ENCODE measurements at regions not wholly inside any gene's neighbourhood (a gene's known extent, or its start where the extent isn't known, plus 50 kb on each side); places are given as distances from the start of the nearest gene placed in this dataset.

GRCh38 chr11:95605271-95605940, 184.2 kb downstream of the FAM76B start:
- no peak for ATAC-seq
- no peaks in the 10 kb centered on the region for H3K36me3 Mint-ChIP-seq
- H3K9me3 Mint-ChIP-seq (ENCODE audit: low read depth), result no peaks in the 10 kb centered on the region
- no peak for DNase-seq
- no peak overlapping the region for H3K27ac Mint-ChIP-seq
- CTCF ChIA-PET, result interaction anchor here (1.0 to 1.1 kb wide), 2 partner anchors 14 to 100 kb away, joined by 3 to 4 read pairs; no protein-coding TSS in a partner anchor
- peaks cover 14% of the 10 kb centered on the region for H3K27me3 Mint-ChIP-seq
- H3K4me1 Mint-ChIP-seq, result peaks cover under 1% of the 10 kb centered on the region
- no peak overlapping the region for H3K4me3 Mint-ChIP-seq

DNA sequence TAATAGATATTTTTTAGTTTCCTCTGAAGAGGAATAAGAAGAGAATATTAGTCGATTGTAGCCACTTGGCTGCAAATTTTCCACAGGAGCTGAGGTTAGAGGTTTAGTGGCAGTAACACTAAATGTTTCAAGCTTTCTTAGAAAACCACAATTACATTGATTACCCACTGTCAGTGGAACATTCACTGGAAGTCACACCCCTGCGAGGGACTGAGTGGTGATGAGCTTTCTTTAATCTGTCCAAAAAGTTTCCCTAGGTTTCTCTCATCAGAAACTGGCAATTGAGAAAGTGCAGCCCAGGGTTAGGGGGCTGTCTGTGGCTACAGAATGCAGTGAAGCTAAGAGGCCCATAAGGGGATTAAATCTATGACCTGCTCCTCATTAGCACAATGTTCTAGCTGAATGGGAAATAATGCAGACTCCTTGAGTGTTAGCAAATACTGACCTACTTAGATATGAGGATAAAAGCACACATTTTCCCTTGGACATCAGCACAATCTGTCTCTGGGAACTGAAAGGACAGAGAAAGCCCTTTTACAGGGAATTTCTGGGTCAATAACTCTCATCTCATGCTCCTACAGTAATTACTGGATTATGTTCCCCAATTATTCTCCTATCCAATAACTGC, 189.5 kb downstream of the FAM76B start:
- H3K4me1 Mint-ChIP-seq, result peaks cover 1% of the 10 kb centered on the region
- no peak overlapping the region for H3K4me3 Mint-ChIP-seq
- peaks cover 10% of the 10 kb centered on the region for H3K27me3 Mint-ChIP-seq
- CTCF ChIA-PET, result no interaction called here
- no peaks in the 10 kb centered on the region for H3K36me3 Mint-ChIP-seq
- ATAC-seq, result no peak
- H3K9me3 Mint-ChIP-seq (ENCODE audit: low read depth), result no peaks in the 10 kb centered on the region
- no peak overlapping the region for H3K27ac Mint-ChIP-seq
- DNase-seq, result no peak

- Mint-ChIP-seq H3K4me1 (peaks cover 1% of the 10 kb centered on the region), H3K4me3 (no peak overlapping the region), H3K27ac (no peak overlapping the region), H3K27me3 (peaks cover 3% of the 10 kb centered on the region), H3K9me3 (ENCODE audit: low read depth) (no peaks in the 10 kb centered on the region), H3K36me3 (no peaks in the 10 kb centered on the region)
- CTCF ChIA-PET, result no interaction called here
- ATAC-seq, result no peak
- DNase-seq, result no peak
These were observed 193.6 kb downstream of the FAM76B start for GRCh38 chr11:95595973-95596489.

- ATAC-seq (no peak), DNase-seq (no peak)
- CTCF ChIA-PET, result no interaction called here
- Mint-ChIP-seq H3K27ac (no peak overlapping the region), H3K27me3 (peaks cover 3% of the 10 kb centered on the region), H3K4me1 (peaks cover 1% of the 10 kb centered on the region), H3K9me3 (ENCODE audit: low read depth) (no peaks in the 10 kb centered on the region), H3K36me3 (no peaks in the 10 kb centered on the region), H3K4me3 (no peak overlapping the region)
These were observed 194.0 kb downstream of the FAM76B start for GRCh38 chr11:95595541-95595940.

GRCh38 chr11:95593111-95593510, 196.5 kb downstream of the FAM76B start:
- Mint-ChIP-seq H3K36me3 (no peaks in the 10 kb centered on the region), H3K4me1 (peaks cover 6% of the 10 kb centered on the region), H3K27me3 (peaks cover 3% of the 10 kb centered on the region), H3K4me3 (no peak overlapping the region), H3K9me3 (ENCODE audit: low read depth) (no peaks in the 10 kb centered on the region), H3K27ac (no peak overlapping the region)
- ATAC-seq, result no peak
- DNase-seq, result no peak
- CTCF ChIA-PET, result no interaction called here

DNA sequence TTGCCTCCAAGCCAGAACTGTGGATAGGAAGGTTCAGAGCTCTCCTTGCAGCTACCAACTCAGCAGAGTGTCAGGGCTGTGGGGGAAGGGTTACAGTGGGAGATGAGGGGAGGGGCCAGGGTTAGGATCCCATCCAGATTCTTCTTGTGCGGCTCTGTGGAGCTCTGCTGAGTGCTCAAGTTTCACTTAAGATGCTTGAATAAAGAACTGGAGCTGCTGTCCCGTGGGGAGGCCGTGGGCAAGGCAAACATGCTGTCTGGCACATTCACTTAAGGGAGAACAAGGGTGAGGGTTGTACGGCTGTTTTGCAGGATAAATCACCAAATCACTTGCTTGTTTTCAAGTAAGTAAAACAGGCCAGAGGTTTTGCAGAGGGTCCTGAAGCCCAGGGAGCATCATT, 197.1 kb downstream of the FAM76B start:
- CTCF ChIA-PET, result interaction anchor here (1.1 kb wide), 1 partner anchor 107 kb away, joined by 3 read pairs; no protein-coding TSS in a partner anchor
- no peaks in the 10 kb centered on the region for H3K9me3 Mint-ChIP-seq (ENCODE audit: low read depth)
- no peaks in the 10 kb centered on the region for H3K27me3 Mint-ChIP-seq
- ATAC-seq, result no peak
- H3K36me3 Mint-ChIP-seq, result no peaks in the 10 kb centered on the region
- no peak overlapping the region for H3K27ac Mint-ChIP-seq
- H3K4me3 Mint-ChIP-seq, result no peak overlapping the region
- no peak for DNase-seq
- H3K4me1 Mint-ChIP-seq, result peaks cover 6% of the 10 kb centered on the region

GRCh38 chr11:95589893-95590612, 199.5 kb downstream of the FAM76B start:
- ATAC-seq (no peak), DNase-seq (no peak)
- H3K27me3 Mint-ChIP-seq, result no peaks in the 10 kb centered on the region
- no peak overlapping the region for H3K4me3 Mint-ChIP-seq
- H3K36me3 Mint-ChIP-seq, result no peaks in the 10 kb centered on the region
- CTCF ChIA-PET, result no interaction called here
- H3K4me1 Mint-ChIP-seq, result peaks cover 6% of the 10 kb centered on the region
- H3K9me3 Mint-ChIP-seq (ENCODE audit: low read depth), result no peaks in the 10 kb centered on the region
- no peak overlapping the region for H3K27ac Mint-ChIP-seq

- ATAC-seq (no peak), DNase-seq (no peak)
- H3K27ac Mint-ChIP-seq, result no peak overlapping the region
- H3K36me3 Mint-ChIP-seq, result no peaks in the 10 kb centered on the region
- no peaks in the 10 kb centered on the region for H3K27me3 Mint-ChIP-seq
- H3K9me3 Mint-ChIP-seq (ENCODE audit: low read depth), result no peaks in the 10 kb centered on the region
- CTCF ChIA-PET, result no interaction called here
- peaks cover 9% of the 10 kb centered on the region for H3K4me1 Mint-ChIP-seq
- no peak overlapping the region for H3K4me3 Mint-ChIP-seq
These were observed 200.8 kb downstream of the FAM76B start for GRCh38 chr11:95588821-95589220.

GRCh38 chr11:95586661-95587060, 202.9 kb downstream of the FAM76B start:
- CTCF ChIA-PET, result no interaction called here
- ATAC-seq (no peak), DNase-seq (no peak)
- peaks cover 4% of the 10 kb centered on the region for H3K9me3 Mint-ChIP-seq (ENCODE audit: low read depth)
- H3K27ac Mint-ChIP-seq, result no peak overlapping the region
- no peaks in the 10 kb centered on the region for H3K36me3 Mint-ChIP-seq
- H3K4me3 Mint-ChIP-seq, result no peak overlapping the region
- H3K4me1 Mint-ChIP-seq, result peaks cover 9% of the 10 kb centered on the region
- H3K27me3 Mint-ChIP-seq, result no peaks in the 10 kb centered on the region

- Mint-ChIP-seq H3K4me3 (no peak overlapping the region), H3K36me3 (no peaks in the 10 kb centered on the region), H3K4me1 (peaks cover 9% of the 10 kb centered on the region), H3K9me3 (ENCODE audit: low read depth) (peaks cover 4% of the 10 kb centered on the region), H3K27ac (no peak overlapping the region), H3K27me3 (no peaks in the 10 kb centered on the region)
- no peak for DNase-seq
- ATAC-seq, result no peak
- CTCF ChIA-PET, result no interaction called here
These were observed 203.4 kb downstream of the FAM76B start for GRCh38 chr11:95586155-95586554.

DNA sequence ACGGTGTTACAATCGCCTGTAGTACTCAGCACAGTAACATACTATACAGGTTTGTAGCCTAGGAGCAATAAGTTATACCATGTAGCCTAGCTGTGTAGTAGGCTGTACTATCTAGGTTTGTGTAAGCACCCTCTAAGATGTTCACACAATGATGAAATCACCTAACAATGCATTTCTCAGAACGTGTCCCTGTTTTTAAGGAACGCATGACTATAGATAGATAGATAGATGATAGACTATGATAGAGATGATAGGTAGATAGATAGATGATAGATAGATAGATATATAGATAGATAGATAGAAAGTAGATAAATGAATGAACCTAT, 203.9 kb downstream of the FAM76B start:
- CTCF ChIA-PET, result no interaction called here
- H3K4me1 Mint-ChIP-seq, result peaks cover 9% of the 10 kb centered on the region
- H3K27me3 Mint-ChIP-seq, result no peaks in the 10 kb centered on the region
- no peak overlapping the region for H3K27ac Mint-ChIP-seq
- ATAC-seq (no peak), DNase-seq (no peak)
- H3K9me3 Mint-ChIP-seq (ENCODE audit: low read depth), result peaks cover 4% of the 10 kb centered on the region
- H3K36me3 Mint-ChIP-seq, result no peaks in the 10 kb centered on the region
- no peak overlapping the region for H3K4me3 Mint-ChIP-seq

GRCh38 chr11:95585069-95585751, 204.4 kb downstream of the FAM76B start:
- no peak for DNase-seq
- Mint-ChIP-seq H3K9me3 (ENCODE audit: low read depth) (peaks cover 4% of the 10 kb centered on the region), H3K4me3 (no peak overlapping the region), H3K27me3 (no peaks in the 10 kb centered on the region), H3K4me1 (peaks cover 9% of the 10 kb centered on the region), H3K27ac (no peak overlapping the region), H3K36me3 (no peaks in the 10 kb centered on the region)
- ATAC-seq, result no peak
- CTCF ChIA-PET, result no interaction called here

DNA sequence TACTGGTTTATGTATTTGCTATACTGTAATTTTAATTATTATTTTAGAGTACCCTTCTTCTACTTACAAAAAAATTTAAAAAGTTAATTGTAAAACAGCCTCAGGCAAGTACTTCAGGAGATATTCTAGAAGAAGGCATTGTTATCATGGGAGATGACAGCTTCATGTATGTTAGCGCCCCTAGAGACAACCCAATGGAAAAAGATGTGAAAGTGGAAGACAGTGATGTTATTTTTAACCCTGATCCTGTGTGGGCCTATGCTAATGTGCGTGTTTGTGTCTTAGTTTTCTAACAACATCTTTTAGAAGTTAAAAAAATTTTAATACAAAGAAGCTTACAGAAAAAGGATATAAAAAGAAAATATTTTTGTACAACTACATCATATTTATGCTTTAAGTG, 205.0 kb downstream of the FAM76B start:
- H3K27me3 Mint-ChIP-seq, result no peaks in the 10 kb centered on the region
- no peak overlapping the region for H3K27ac Mint-ChIP-seq
- H3K9me3 Mint-ChIP-seq (ENCODE audit: low read depth), result peaks cover 6% of the 10 kb centered on the region
- no peak overlapping the region for H3K4me3 Mint-ChIP-seq
- CTCF ChIA-PET, result no interaction called here
- DNase-seq (no peak), ATAC-seq (no peak)
- peaks cover 9% of the 10 kb centered on the region for H3K4me1 Mint-ChIP-seq
- H3K36me3 Mint-ChIP-seq, result no peaks in the 10 kb centered on the region

Data from activated CD8-positive, alpha-beta memory T cell treated with anti-CD3 and anti-CD28 coated beads, Interleukin-2, amount 10 ng/mL, durations not matched to agents 7 days and 5 days (primary cell).